H1 (cell line): ENCODE measurements at regions not wholly inside any gene's neighbourhood (a gene's known extent, or its start where the extent isn't known, plus 50 kb on each side); places are given as distances from the start of the nearest gene placed in this dataset.

Experiments
- PHF8 ChIP-seq: fragments of 200-600 bp; sonication (generic); conservative IDR thresholded peaks from 2 replicates; pipeline ENCODE4 v1.7.1; 2012; ENCODE audit warnings: low read depth, mild to moderate bottlenecking, inconsistent platforms, low read length, moderate library complexity
- TF ChIP-seq, protein P1 (sequence below): IDR thresholded peaks from 2 replicates; pipeline ENCODE4 v1.6.1; 2011; ENCODE audit warnings: low read depth, mild to moderate bottlenecking, low read length; ENCODE audit not compliant: insufficient read depth
- TF ChIP-seq, protein P2 (sequence below), 3 experiments: IDR thresholded peaks; 1 replicate in 2 of 3; 2 replicates in 1 of 3; pipeline versions ENCODE4 v1.5.1 to v1.6.1; 2011; ENCODE audit warnings: low read length in 3 of 3, mild to moderate bottlenecking in 3 of 3, inconsistent platforms in 2 of 3, low read depth in 1 of 3, moderate library complexity in 1 of 3; ENCODE audit not compliant: insufficient read depth in 1 of 3; ENCODE audit errors: control extremely low read depth in 1 of 3

DNA sequence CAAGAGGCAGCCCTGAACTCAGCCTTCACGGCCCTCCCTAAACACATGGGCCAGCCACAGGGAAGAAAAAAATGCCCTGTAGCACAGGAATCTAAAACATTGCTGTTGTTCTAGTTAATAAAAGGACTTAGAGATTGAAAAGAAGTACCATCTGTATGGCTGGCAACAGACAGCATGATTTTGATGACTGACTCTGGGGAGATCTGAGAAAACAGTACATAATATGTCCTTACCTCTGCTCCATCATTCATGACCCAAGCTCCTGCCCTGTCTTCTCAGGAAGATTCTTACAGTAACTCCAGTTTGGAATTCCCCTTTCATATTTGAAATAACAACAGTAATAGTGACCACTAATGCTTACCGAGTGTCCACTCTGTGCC lies 244.2 kb downstream of the ETS1 start (continued):
- TF ChIP-seq, protein P1, sequence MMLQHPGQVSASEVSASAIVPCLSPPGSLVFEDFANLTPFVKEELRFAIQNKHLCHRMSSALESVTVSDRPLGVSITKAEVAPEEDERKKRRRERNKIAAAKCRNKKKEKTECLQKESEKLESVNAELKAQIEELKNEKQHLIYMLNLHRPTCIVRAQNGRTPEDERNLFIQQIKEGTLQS, result no peak
- no peak for TF ChIP-seq PHF8
- TF ChIP-seq, protein P2, sequence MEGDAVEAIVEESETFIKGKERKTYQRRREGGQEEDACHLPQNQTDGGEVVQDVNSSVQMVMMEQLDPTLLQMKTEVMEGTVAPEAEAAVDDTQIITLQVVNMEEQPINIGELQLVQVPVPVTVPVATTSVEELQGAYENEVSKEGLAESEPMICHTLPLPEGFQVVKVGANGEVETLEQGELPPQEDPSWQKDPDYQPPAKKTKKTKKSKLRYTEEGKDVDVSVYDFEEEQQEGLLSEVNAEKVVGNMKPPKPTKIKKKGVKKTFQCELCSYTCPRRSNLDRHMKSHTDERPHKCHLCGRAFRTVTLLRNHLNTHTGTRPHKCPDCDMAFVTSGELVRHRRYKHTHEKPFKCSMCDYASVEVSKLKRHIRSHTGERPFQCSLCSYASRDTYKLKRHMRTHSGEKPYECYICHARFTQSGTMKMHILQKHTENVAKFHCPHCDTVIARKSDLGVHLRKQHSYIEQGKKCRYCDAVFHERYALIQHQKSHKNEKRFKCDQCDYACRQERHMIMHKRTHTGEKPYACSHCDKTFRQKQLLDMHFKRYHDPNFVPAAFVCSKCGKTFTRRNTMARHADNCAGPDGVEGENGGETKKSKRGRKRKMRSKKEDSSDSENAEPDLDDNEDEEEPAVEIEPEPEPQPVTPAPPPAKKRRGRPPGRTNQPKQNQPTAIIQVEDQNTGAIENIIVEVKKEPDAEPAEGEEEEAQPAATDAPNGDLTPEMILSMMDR (IDR thresholded peaks at IDR 0.05; ENCODE audit: control extremely low read depth in 1 of 3, insufficient read depth in 1 of 3, low read depth in 1 of 3, low read length in 3 of 3), result no peak
